Activated CD4-positive, alpha-beta T cell treated with anti-CD3 and anti-CD28 coated beads, Interleukin-2, amount 10 ng/mL, durations not matched to agents 7 days and 5 days (primary cell): ENCODE measurements at regions not wholly inside any gene's neighbourhood (a gene's known extent, or its start where the extent isn't known, plus 50 kb on each side); places are given as distances from the start of the nearest gene placed in this dataset.

ENCODE experiments used
- CTCF ChIA-PET: fragments of 350-600 bp; sonication (Branson Sonifier 250); formaldehyde crosslinking; loops from one replicate; lab custom pipeline; 2021; ENCODE audit warnings: antibody characterized with exemption; lab: Charles Lee
- POLR2A ChIA-PET: fragments of 350-600 bp; sonication (Branson Sonifier 250); formaldehyde crosslinking; loops from one replicate; lab custom pipeline; 2021; ENCODE audit warnings: antibody characterized with exemption; lab: Charles Lee
- DNase-seq: peaks from one replicate; pipeline ENCODE4 v3.0.0-alpha.2; 2020
- H3K27ac Mint-ChIP-seq: one replicate; pipeline ENCODE4 v1.8.0; 2021; ENCODE audit warnings: mild to moderate bottlenecking, moderate library complexity, mixed read lengths
- H3K27me3 Mint-ChIP-seq: one replicate; pipeline ENCODE4 v1.8.0; 2021; ENCODE audit warnings: mixed read lengths
- H3K36me3 Mint-ChIP-seq: one replicate; pipeline ENCODE4 v1.8.0; 2021; ENCODE audit warnings: low read depth, mixed read lengths
- H3K4me1 Mint-ChIP-seq: one replicate; pipeline ENCODE4 v1.8.0; 2021; ENCODE audit warnings: mixed read lengths
- H3K4me3 Mint-ChIP-seq: one replicate; pipeline ENCODE4 v1.8.0; 2021; ENCODE audit warnings: mild to moderate bottlenecking, moderate library complexity, mixed read lengths
- H3K9me3 Mint-ChIP-seq: one replicate; pipeline ENCODE4 v1.8.0; 2021; ENCODE audit warnings: mixed read lengths

GRCh38 chr21:41061701-41062100 is 106.3 kb upstream of the BACE2 start:
- no peaks in the 10 kb centered on the region for H3K9me3 Mint-ChIP-seq

GRCh38 chr21:41064334-41064791 is 103.6 kb upstream of the BACE2 start:
- Mint-ChIP-seq H3K4me3 (no peak overlapping the region), H3K36me3 (no peaks in the 10 kb centered on the region), H3K27ac (no peak overlapping the region), H3K27me3 (peaks cover 15% of the 10 kb centered on the region), H3K4me1 (peaks cover 4% of the 10 kb centered on the region), H3K9me3 (no peaks in the 10 kb centered on the region)
- ChIA-PET CTCF (no interaction called here), POLR2A (no interaction called here)
- no peak for DNase-seq

More at GRCh38 chr21:41061701-41062100, 106.3 kb upstream of the BACE2 start:
- CTCF ChIA-PET, result no interaction called here
- Mint-ChIP-seq H3K36me3 (no peaks in the 10 kb centered on the region), H3K27ac (no peak overlapping the region), H3K4me3 (no peak overlapping the region), H3K27me3 (no peaks in the 10 kb centered on the region), H3K4me1 (no peaks in the 10 kb centered on the region)
- DNase-seq, result no peak
- POLR2A ChIA-PET, result no interaction called here

- H3K4me1 Mint-ChIP-seq, result peaks cover 4% of the 10 kb centered on the region
- H3K9me3 Mint-ChIP-seq, result no peaks in the 10 kb centered on the region
- H3K27ac Mint-ChIP-seq, result no peak overlapping the region
- peaks cover 15% of the 10 kb centered on the region for H3K27me3 Mint-ChIP-seq
- CTCF ChIA-PET, result no interaction called here
- no peak for DNase-seq
- POLR2A ChIA-PET, result no interaction called here
- H3K36me3 Mint-ChIP-seq, result no peaks in the 10 kb centered on the region
- no peak overlapping the region for H3K4me3 Mint-ChIP-seq
These were observed 103.0 kb upstream of the BACE2 start for GRCh38 chr21:41064951-41065350.

- Mint-ChIP-seq H3K36me3 (no peaks in the 10 kb centered on the region), H3K27ac (no peak overlapping the region), H3K4me3 (no peak overlapping the region), H3K4me1 (peaks cover 4% of the 10 kb centered on the region), H3K9me3 (no peaks in the 10 kb centered on the region), H3K27me3 (peaks cover 15% of the 10 kb centered on the region)
- POLR2A ChIA-PET, result interaction anchor here (0.6 kb wide), 1 partner anchor 16 kb away, joined by 3 read pairs; no protein-coding TSS in a partner anchor
- no peak for DNase-seq
- CTCF ChIA-PET, result no interaction called here
These were observed 102.4 kb upstream of the BACE2 start for GRCh38 chr21:41065539-41065938.

- POLR2A ChIA-PET, result interaction anchor here (0.6 kb wide), 1 partner anchor 17 kb away, joined by 3 read pairs; no protein-coding TSS in a partner anchor
- no peak for DNase-seq
- Mint-ChIP-seq H3K27ac (no peak overlapping the region), H3K4me3 (no peak overlapping the region), H3K4me1 (peaks cover 4% of the 10 kb centered on the region), H3K36me3 (no peaks in the 10 kb centered on the region), H3K27me3 (peaks cover 17% of the 10 kb centered on the region), H3K9me3 (no peaks in the 10 kb centered on the region)
- CTCF ChIA-PET, result no interaction called here
These were observed 101.6 kb upstream of the BACE2 start for GRCh38 chr21:41066086-41066938.

- DNase-seq, result no peak
- ChIA-PET POLR2A (no interaction called here), CTCF (no interaction called here)
- H3K4me3 Mint-ChIP-seq, result no peak overlapping the region
- no peaks in the 10 kb centered on the region for H3K36me3 Mint-ChIP-seq
- peaks cover 17% of the 10 kb centered on the region for H3K27me3 Mint-ChIP-seq
- H3K4me1 Mint-ChIP-seq, result peaks cover 4% of the 10 kb centered on the region
- no peaks in the 10 kb centered on the region for H3K9me3 Mint-ChIP-seq
- H3K27ac Mint-ChIP-seq, result no peak overlapping the region
These were observed 100.3 kb upstream of the BACE2 start for GRCh38 chr21:41067709-41068108.

GRCh38 chr21:41068496-41068895 is 99.5 kb upstream of the BACE2 start:
- POLR2A ChIA-PET, result no interaction called here
- H3K4me1 Mint-ChIP-seq, result peaks cover 4% of the 10 kb centered on the region

GRCh38 chr21:41068967-41069642 is 98.9 kb upstream of the BACE2 start:
- H3K9me3 Mint-ChIP-seq, result no peaks in the 10 kb centered on the region
- ChIA-PET CTCF (interaction anchor here (0.6 kb wide), 1 partner anchor 1190 kb away, joined by 4 read pairs; no protein-coding TSS in a partner anchor), POLR2A (no interaction called here)
- H3K4me3 Mint-ChIP-seq, result no peak overlapping the region
- H3K4me1 Mint-ChIP-seq, result peaks cover 4% of the 10 kb centered on the region
- H3K27ac Mint-ChIP-seq, result no peak overlapping the region
- no peaks in the 10 kb centered on the region for H3K36me3 Mint-ChIP-seq
- DNase-seq, result peak; percentile 72
- H3K27me3 Mint-ChIP-seq, result peaks cover 17% of the 10 kb centered on the region

More at GRCh38 chr21:41068496-41068895, 99.5 kb upstream of the BACE2 start:
- Mint-ChIP-seq H3K36me3 (no peaks in the 10 kb centered on the region), H3K27me3 (peaks cover 17% of the 10 kb centered on the region), H3K9me3 (no peaks in the 10 kb centered on the region), H3K27ac (no peak overlapping the region), H3K4me3 (no peak overlapping the region)
- DNase-seq, result no peak
- CTCF ChIA-PET, result interaction anchor here (0.6 kb wide), 1 partner anchor 1189 kb away, joined by 4 read pairs; no protein-coding TSS in a partner anchor

GRCh38 chr21:41070284-41070683 is 97.7 kb upstream of the BACE2 start:
- H3K27me3 Mint-ChIP-seq, result peaks cover 17% of the 10 kb centered on the region
- no peak for DNase-seq
- no peaks in the 10 kb centered on the region for H3K36me3 Mint-ChIP-seq
- no peak overlapping the region for H3K4me3 Mint-ChIP-seq
- no peak overlapping the region for H3K27ac Mint-ChIP-seq
- ChIA-PET CTCF (no interaction called here), POLR2A (no interaction called here)
- H3K4me1 Mint-ChIP-seq, result peaks cover 4% of the 10 kb centered on the region
- H3K9me3 Mint-ChIP-seq, result no peaks in the 10 kb centered on the region

- Mint-ChIP-seq H3K9me3 (no peaks in the 10 kb centered on the region), H3K4me1 (peaks cover 4% of the 10 kb centered on the region), H3K4me3 (no peak overlapping the region), H3K36me3 (no peaks in the 10 kb centered on the region), H3K27ac (no peak overlapping the region), H3K27me3 (peaks cover 17% of the 10 kb centered on the region)
- DNase-seq, result no peak
- CTCF ChIA-PET, result no interaction called here
- POLR2A ChIA-PET, result no interaction called here
These were observed 96.4 kb upstream of the BACE2 start for GRCh38 chr21:41071258-41072171.

GRCh38 chr21:41073558-41073957 is 94.4 kb upstream of the BACE2 start:
- Mint-ChIP-seq H3K27me3 (peaks cover 7% of the 10 kb centered on the region), H3K4me1 (peaks cover 4% of the 10 kb centered on the region), H3K27ac (no peak overlapping the region), H3K36me3 (no peaks in the 10 kb centered on the region), H3K4me3 (no peak overlapping the region), H3K9me3 (no peaks in the 10 kb centered on the region)
- ChIA-PET POLR2A (no interaction called here), CTCF (no interaction called here)
- DNase-seq, result no peak

GRCh38 chr21:41074396-41075184 is 93.4 kb upstream of the BACE2 start:
- Mint-ChIP-seq H3K27me3 (peaks cover 2% of the 10 kb centered on the region), H3K36me3 (no peaks in the 10 kb centered on the region), H3K9me3 (no peaks in the 10 kb centered on the region), H3K4me3 (no peak overlapping the region), H3K4me1 (no peaks in the 10 kb centered on the region), H3K27ac (no peak overlapping the region)
- DNase-seq, result no peak
- CTCF ChIA-PET, result no interaction called here
- POLR2A ChIA-PET, result no interaction called here
